Embryonic facial prominence (tissue), 1 donor: ENCODE measurements at regions not wholly inside any gene's neighbourhood (a gene's known extent, or its start where the extent isn't known, plus 50 kb on each side); places are given as distances from the start of the nearest gene placed in this dataset.

Experiments
- DNase-seq: peaks from one replicate; pipeline ENCODE4 v3.0.0-alpha.2; 2016; ENCODE audit errors: extremely low spot score

- DNase-seq = no peak
These were observed 577.5 kb downstream of the BCL11B start for GRCh38 chr14:98694541-98694940.

DNA sequence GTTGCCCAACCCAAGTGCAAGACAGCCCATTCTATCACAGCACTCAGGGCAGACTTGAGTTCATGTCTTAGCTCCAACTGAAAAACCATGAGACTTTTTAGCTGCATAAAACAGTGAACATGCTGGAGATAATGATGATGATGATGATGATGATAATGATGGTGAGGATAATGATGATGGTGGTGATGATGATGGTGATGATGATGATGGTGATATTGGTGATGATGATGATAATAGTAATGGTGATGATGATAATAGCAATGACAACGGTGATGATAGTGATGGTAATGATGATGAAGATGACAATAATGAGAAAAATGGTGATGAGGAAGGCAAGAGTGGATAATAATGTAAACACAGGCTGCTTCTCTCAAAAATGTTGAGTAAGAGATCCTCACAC, 576.2 kb downstream of the BCL11B start:
- DNase-seq = no peak

DNA sequence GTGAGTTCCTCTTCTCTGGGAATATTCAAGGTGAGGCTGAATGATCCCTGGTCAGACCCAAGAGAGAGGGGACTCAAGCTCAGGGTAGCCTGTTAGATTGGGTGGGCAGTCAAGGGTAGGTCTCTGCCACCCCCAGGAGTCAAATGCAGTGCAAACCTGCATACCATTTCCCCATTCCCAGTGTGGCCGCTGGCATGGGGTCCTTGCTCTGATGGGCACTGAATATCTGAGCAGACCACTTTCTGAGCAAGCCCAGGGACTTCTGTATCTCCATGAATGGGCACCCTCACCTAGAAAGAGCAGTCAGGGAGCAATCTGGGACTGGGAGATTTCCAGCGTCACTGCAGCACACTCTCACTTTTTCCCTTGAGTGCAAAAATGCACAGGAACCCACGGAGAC, 573.7 kb downstream of the BCL11B start:
- DNase-seq = no peak

DNA sequence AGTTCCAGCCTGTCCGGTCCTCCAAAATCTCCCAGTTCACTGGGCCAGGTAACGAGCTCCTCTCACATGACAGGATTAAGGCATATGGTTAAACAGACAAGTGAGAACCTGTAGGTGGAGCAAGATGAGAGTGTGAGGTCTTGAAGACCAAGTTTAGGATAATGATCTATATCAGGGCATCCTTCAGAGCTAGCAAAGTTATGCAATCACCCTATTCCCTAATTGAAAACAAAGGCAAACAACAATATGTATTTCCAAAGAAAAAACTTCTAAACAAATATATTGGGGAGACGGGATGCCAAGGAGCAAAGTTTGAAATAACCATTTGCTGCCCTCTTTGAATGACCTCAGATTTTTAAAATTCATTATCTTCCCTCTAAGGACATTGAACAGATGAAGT, 571.2 kb downstream of the BCL11B start:
- DNase-seq = no peak

DNA sequence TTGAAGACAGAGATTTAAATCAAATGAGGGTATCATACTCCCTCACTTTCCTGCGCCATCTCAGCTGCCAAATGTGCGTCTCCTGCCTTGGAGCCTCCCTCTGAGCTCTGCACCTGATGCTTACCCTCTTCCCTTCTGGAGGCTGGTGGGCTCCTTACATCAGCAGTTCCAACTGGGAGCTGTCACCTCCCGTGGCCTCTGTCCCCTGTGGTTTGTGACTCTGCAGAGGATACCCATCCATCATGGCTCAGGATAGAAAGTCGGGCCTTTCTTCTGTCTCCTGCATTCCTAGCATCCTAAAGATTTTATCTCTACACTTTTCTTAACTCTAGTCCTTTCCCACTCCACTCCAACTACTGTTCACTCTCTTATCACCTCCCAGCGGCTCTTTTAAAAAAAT, 570.6 kb downstream of the BCL11B start:
- no peak for DNase-seq

- no peak for DNase-seq
These were observed 567.6 kb downstream of the BCL11B start for GRCh38 chr14:98704441-98704840.

DNA sequence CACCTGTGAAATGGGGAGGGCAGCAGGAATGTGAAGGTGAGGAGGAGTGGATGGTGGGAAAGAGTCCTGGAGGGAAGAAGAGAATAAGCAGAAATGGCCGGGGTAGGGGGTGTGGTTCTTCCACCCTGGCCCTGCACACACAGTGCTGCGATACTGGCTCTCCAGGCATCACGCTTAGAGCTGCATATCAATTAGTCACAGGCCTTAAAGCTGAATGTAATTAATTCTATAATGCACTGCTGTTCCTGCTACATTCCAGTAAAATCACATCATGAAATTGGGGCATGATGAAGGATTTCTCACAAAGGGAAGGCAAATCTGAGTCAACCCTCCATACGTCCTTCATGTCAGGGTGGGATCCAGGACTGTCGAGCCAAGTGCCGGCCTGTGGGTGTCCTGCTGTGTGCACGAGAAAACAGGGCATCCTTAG, 566.1 kb downstream of the BCL11B start:
- no peak for DNase-seq

DNA sequence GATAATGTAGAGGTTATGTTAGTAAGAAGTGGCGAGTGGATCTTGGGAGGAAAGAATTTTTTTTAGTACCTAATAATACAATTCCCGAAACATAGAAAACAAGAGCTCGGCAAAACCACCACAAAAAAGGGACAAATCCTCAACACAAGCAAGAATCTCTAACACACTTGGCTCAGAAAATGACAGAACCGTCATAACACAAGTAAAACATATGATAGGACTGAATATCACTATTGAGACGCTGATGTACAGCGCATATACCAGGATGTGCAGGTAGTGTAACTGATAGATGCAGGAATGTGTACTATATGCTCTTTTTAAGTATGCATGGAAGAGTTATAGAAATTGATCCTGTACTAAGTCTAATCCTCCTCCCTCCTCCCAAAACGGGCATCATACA, 564.5 kb downstream of the BCL11B start:
- no peak for DNase-seq

GRCh38 chr14:98708555-98708954, 563.4 kb downstream of the BCL11B start:
- DNase-seq = no peak

- DNase-seq = no peak
These were observed 560.5 kb downstream of the BCL11B start for GRCh38 chr14:98711453-98711852.

- no peak for DNase-seq
These were observed 557.2 kb downstream of the BCL11B start for GRCh38 chr14:98714626-98715425.

DNA sequence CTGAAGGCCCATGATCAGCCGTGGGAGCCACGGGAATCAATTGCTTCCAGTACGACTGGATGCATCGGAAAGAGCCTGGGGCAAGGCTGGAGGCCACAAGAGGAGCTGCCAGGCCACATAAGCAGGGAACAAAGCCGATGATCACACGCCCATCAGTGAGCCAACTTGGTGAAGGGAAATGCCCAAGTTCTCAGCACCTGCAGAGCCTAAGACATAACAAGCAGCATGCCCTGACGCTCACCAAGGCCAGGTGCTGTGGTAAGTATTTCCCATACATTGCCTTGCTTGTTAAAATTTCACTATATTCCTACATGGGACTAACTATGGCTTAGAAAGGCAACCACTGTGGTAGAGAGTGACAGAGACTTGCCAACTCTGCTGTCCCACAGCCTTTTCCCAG, 555.9 kb downstream of the BCL11B start:
- DNase-seq = no peak

- no peak for DNase-seq
These were observed 550.9 kb downstream of the BCL11B start for GRCh38 chr14:98721061-98721460.

GRCh38 chr14:98724734-98725133, 547.3 kb downstream of the BCL11B start:
- no peak for DNase-seq

DNA sequence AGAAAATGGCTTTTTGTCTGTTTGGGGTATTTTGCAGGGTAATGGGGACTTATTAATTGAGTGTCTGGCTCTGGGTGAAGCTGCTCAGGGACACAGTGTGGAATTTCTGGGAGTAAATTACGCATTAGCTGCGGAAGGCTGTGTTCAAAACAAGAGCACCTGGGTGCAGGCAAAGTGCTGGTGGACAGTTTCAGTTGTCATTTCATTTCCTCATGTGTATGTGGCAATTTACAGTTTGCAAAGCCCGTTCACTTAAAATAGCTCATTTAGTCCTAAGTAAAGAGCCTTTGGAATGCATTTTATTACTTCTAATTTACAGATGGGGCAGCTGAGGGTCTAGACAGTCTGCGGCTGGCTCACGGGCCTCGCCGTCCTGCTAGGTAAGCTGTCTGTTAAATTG, 546.8 kb downstream of the BCL11B start:
- DNase-seq = no peak

DNA sequence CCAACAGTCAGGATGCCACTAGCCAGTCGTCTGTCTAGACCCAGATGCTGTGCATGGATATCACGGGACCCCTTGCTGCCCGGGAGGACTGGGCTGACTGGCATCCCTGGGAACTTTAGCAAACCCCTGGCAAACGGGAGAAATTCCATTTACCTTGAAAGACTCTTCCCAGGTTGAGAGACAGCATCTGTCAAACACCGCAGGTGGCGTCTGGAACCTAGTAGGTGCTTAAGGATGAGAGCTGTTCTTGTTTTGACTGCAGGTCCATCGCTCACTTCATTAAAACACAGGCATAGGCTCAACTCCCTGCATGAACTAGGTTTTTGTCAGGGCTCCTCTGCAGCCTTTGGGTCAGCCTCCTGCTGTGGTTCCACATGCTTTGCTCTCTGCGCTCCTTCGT, 546.3 kb downstream of the BCL11B start:
- DNase-seq = no peak

- no peak for DNase-seq
These were observed 545.2 kb downstream of the BCL11B start for GRCh38 chr14:98726585-98727405.

DNA sequence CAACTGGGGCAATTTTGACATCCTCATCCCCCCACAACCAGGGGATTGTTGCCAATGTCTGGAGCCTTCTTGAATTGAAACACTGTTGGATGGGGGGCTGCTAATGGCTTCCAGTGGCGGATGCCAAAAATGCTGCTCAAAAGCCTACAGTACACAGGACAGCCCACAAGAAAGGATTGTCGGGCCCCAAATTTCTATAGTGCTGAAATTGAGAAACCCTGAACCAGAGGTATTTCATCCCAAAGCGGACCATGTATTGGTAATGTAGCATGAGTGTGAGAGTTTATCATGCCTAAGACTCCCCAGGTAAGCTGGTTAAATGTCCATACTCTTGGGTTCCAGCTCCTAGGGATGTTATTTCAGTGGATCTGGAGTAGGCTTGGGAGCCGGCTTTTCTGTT, 544.0 kb downstream of the BCL11B start:
- no peak for DNase-seq

DNA sequence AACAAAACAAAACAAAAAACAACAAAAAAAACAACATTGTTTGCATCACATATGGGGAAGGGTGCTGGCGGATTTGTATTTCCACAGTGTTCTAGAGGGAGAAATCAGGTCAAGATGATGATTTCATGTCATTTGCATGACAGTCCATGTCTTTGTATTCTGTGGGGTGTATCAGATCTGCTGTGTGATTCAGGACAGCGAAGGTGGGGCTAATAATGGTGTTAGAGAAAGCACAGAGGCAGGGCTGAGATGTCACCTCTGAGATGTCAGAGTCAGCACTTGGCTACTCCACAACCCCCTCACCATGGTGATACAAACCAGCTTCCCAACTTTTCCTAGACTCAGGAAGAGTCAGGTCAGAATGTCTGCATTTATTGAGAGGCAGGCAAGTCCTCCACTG, 543.2 kb downstream of the BCL11B start:
- DNase-seq = no peak

DNA sequence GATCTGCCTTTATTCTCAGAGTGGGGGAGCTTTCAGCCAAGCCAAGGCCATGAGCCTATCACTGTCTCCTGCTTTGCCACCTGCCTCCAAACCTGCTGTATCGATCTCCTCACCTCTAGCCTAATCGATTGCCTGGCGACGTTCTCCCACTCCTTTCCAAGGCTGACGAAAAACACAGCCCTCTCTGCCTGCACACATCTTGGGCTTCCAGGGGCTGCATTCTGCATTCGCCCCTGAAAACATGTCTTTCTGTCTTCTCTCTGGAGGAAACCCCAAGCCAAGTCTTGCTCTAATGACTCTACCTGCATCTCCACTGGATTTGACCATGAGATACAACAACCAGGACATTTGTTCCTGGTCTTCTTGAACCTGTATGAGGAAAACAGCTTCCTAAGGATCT, 540.7 kb downstream of the BCL11B start:
- DNase-seq = no peak

DNA sequence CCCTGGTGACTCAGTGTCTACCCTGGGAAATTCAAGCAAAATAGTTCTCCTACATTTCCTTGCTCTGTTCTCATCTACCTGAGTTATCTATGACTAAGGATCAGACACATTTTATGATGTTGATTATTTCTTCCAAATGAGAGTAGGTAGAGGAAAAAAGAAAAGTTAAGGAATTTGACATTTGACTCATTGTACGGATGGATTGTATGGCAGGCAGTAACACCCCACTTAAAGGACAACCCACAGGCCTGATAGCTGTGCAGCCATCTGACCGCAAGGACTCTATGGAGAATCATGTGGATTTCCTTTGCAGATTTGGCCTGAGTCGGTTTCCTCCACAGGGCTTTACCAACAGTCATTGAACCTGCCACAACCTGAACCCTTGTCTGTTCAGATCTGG, 540.3 kb downstream of the BCL11B start:
- DNase-seq = no peak

DNA sequence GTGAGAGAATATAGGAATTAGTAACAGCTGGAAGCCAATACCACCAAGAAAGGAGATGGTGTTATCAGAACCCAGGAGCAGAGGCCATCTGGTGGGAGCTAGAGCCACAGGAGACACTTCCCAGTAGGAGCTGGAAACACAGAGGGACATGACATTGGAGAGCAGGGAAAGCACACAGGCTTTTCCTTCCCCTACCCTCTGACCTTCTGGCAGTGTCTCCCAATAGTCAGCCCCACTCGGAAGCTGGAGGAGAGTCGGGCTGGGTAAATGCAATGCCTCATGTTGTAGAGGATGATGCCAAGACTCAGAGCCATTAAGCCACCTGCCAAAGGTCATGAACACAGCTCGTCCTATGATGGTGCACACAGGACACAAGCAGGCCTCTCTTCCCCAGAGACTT, 538.5 kb downstream of the BCL11B start:
- no peak for DNase-seq

GRCh38 chr14:98736701-98737338, 535.2 kb downstream of the BCL11B start:
- DNase-seq = no peak
